Left kidney (tissue), 1 donor: ENCODE measurements at regions not wholly inside any gene's neighbourhood (a gene's known extent, or its start where the extent isn't known, plus 50 kb on each side); places are given as distances from the start of the nearest gene placed in this dataset.
"Not testable (repeated sequence)": the region's sequence is repeated elsewhere in the genome, so short reads cannot be mapped to it uniquely, and the experiment has no call there.

ENCODE experiments used
- DNase-seq: peaks from one replicate; pipeline ENCODE4 v3.0.0-alpha.2; 2013

DNA sequence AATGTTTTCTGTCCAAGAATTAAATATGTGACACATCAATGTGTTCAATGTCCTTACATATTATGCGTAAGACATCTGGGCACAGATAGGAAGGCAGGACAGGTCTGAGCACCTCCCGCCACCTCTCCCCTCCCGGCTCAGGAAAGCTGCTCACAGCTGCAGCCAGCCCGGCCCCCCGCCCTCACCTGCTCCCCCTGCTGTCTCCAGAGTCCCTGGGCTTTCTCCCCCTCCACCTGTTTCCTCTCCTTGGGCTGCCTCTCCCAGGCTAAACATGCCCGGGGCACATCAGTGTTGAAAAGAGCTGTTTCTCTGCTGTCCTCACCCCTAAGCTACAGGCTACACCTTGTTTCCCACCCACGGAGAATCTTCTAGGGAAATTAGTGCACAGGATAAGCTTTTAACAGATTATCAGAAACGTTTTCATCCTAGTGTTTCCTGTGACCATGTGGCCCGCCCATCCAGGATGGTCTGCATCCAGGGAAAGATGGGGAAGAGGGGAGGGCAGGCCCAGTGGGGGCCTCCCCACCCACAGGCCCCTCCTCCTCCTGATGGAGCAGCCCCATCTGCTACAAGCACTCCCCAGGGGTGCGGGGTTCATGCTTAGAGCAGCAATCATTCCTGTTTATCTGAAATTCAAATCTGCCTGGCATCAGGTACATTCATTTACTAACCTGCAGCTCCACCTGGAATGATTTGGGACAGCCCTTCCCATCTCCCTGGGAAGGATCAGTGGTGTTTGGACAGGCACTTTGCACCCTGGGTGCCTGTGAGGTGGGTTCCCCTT, 273.8 kb upstream of the SFSWAP start:
- DNase-seq = no peak

- no peak for DNase-seq
Observed at GRCh38 chr12:131437706-131438492, 273.0 kb upstream of the SFSWAP start.

DNA sequence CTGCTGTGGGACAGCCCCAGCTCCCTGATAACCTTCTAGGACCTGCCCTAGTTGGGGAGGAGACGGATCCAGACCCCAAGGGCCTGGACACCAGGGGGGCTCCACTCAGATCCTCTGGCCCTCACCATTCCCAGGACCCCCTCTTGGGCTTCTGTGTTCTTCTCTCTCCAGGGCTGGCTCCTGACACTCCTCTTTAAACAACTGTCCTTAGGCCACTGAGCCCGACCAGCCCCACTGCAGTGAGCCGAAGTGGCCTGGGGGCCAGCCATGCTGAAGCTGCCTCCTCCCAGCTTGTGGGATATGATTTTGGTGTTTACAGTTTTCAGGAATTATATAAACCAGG, 272.4 kb upstream of the SFSWAP start:
- DNase-seq = not testable (repeated sequence)

- DNase-seq = no peak
Observed at GRCh38 chr12:131438881-131439280, 272.0 kb upstream of the SFSWAP start.

DNA sequence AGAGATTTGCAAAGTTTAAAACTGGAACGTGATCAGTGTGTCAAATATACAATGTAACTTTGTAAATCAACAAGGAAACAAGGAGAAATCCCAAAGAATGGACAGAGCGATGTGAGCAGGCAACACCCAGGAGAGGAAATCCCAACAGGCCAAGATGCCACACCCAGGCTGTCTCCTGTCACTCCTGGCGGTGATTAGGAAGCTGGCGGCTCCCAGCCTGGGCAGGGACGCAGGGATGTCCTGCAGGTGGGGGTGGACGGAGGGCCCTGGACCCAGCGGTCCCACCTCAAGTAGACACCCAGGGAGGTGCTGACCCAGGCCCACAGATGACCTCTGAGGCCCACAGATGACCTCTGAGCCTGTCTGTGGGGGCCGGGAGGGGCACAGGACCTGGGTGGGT, 271.1 kb upstream of the SFSWAP start:
- not testable (repeated sequence) for DNase-seq

DNA sequence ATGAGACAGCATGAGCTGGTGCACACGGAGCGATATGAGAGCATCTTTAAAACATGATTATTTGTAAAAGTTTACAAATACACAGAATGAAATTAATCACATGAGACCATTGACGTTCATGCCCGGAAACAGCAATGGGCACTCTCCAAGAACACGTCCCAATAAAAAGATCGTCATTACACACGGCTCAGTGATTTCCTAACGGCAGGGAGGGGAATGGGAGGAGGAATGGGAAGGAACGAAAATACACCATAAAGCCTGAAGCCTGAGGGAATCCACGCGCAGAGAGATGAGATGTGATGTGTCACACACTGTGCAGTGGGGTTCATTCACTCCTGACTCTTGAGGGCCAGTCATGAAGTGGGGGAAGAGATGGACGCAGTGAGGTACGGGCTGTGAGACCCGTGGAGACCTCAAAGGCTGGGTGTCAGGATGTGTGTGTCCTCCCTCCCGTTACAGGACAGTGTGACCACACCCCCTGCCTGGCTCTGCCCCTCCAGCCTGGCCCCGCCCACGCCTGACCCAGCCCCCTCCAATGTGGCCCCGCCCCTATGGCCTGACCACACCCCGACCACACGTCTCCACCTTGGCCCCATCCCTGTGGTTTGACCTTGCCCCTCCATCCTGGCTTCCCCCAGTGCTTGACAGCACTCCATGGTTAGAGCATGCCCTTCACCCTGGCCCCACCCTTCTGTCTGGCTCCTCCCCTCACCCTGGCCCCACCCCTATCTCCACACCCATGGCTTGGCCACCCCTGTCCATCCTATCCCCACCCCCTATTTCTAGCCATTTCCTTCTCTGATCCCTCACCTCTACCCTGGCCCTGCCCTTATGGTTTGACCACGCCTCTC, 270.5 kb upstream of the SFSWAP start:
- DNase-seq = not testable (repeated sequence)

- DNase-seq = no peak
Observed at GRCh38 chr12:131441060-131441396, 269.9 kb upstream of the SFSWAP start.

DNA sequence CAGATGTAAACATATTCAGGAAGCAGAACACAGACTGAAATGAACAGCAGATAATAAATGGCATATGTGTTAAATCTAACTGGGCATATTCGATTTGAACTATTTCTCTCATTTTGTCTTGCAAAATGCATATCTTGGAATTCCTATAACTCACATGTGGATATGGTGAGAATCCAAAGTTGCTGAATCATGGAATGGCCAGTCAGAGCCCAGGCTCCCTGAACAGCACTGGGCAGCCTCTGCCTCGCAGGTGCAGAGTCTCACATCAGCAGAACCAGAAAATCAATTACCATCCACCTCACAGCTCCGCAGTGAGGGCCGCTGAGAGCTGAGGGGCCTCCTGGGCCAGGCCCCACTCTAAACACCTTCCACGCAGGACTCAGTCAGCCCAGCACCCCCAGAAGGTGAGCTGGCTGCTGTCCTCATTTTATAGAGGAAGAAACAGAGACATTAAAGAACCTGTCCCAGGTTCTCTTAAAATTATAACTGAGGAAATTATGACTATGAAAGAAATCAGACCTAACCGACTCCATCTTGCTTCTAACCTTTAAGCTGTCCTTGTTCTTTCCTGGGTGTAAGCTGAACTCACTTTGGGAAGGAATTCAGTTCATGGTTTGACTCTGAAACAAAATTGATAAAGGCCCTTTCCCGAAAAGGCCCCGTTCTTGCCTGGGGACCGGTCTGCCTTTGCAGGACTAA, 269.1 kb upstream of the SFSWAP start:
- no peak for DNase-seq

DNA sequence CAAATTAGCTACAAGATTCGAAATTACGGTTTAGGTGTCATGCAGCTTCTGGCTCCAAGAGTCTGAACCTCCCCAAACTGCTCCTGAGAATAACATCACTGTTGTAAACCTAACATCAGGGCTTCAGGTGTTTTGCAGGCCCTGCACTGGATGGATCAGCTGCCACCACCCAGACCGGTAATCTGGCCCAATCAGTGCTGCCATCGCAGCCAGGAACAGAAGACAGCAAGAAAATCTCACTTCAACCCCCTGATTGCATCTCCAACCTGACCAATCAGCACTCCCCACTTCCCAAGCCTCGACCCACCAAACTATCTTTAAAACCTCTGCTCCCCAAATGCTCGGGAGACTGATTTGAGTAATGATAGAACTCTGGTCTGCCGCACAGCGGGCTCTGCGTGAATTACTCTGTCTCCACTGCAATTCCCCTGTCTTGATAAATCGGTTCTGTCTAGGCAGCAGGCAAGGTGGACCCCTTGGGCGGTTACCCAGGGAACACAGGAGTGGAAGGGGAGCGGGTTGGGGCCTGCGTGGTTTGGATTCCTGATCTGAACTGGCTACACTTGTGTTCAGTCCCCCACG, 268.5 kb upstream of the SFSWAP start:
- DNase-seq = no peak

DNA sequence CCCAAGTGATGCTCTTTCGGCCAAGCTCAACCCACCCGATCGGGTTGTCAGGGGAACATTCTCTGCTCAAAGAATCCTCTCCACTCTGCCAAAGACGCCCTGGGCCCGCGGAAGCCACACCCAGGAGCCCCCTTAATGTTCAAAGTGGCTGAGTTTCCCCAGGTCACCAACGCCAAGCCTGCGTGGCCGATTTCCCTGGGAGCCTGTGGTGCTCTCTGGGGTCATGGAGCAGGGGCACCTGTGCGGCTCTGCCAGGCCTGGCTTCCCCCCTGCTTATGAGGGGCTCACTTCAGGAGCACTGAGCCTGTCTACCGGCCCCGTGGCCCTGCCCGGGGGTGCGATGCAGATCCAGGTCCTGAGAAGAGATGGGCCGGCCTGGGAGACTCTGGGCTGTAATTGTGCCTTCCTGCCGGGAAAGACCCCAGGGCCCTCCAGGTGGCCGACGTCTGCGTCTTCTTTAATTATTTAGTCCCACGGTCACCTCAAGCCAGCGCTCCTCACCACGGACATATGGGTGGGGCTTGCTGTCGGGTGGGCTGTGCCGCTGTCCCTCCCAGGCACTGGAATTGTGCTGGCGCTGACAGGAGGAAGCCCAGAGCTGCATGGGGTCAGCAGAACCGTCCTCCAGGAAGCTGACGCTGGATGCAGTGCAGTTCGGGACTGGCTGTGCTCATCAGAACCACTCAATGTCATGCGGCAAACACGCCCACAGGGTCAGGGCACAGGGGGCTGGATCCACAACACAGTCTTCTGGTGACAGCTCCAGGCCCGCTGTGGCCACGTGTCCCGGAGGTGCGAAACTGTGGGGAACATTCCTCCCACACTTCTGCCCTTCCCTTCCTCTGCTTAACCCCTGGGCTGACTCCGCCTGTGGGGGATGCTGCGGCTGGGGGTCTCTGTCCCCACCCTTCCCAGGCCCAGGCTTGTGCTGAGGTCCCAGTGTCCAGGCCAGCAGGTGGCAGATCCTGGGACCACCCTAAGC, 267.6 kb upstream of the SFSWAP start:
- DNase-seq = no peak

GRCh38 chr12:131444220-131445164, 266.4 kb upstream of the SFSWAP start:
- no peak for DNase-seq

DNA sequence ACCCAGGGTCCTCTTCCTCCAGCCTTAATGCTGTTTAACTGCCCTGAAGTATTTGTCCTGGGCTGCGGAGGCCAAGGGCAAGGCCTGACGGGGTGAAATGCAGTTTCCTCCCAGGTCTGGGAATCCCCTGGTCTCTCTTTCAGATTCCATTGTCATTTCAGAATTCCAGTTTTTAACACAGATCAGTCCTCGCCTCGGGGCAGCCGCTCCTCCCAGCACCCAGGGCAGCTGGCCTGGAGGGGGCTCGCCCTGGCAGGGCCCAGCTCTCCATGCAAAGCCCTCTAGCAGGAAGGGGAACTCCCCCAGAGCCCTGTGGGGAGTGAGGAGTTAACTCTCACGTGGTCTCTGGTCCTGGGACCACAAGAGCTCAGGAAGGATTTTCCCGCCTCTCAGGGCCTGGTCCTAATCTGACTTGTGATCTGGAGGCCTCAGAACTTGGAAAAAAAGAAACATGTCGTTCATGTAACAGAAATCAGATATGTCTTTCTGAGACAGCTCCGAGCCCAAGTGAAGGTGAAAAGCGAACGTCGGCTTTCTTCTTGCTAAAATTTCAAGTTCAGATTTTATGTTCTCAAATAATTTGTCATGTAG, 265.6 kb upstream of the SFSWAP start:
- DNase-seq = no peak

- no peak for DNase-seq
Observed at GRCh38 chr12:131445795-131446194, 265.1 kb upstream of the SFSWAP start.

- not testable (repeated sequence) for DNase-seq
Observed at GRCh38 chr12:131447636-131448035, 263.3 kb upstream of the SFSWAP start.

DNA sequence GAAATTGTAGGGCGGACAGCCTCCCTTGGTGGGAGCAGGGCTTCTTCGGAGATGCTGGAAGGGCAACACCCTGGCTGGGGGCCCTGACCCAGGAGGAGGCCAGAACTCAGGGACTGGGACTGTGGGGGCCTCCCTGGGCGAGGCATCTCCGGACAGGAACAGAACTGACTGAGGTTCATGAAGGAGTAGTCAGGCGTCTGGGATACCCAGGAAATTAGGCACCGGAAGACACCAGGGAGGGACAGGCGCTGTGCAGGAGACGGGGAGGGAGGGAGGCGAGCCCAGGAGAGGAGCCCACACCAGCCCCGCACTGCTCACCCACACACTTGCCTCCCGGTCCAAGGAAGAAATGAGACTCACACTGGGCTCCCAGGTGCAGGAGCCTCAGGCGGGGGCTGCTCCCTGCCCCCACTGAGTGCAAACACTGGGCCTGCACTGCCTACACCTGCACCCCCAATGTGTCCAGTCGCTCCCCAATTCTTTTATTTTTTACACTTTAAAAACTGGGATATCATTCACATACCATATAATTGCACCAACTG, 262.6 kb upstream of the SFSWAP start:
- DNase-seq = no peak

DNA sequence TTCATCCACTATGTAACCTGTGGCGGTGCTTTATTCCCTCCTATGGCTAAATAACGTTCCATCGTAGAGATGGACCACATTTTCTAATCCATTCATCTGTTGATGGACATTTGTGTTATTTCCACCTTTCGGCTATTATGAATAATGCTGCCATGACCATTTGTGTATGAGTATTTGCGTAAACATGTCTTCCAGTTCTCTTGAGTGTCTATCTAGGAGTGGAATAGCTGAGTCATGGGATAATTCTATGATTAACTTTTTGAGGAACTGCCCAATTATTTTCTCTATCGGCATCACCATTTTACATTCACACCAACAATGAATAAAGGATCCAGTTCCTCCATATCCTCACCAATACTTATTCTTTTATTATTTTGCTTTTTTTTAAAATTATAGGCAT, 261.9 kb upstream of the SFSWAP start:
- DNase-seq = no peak

DNA sequence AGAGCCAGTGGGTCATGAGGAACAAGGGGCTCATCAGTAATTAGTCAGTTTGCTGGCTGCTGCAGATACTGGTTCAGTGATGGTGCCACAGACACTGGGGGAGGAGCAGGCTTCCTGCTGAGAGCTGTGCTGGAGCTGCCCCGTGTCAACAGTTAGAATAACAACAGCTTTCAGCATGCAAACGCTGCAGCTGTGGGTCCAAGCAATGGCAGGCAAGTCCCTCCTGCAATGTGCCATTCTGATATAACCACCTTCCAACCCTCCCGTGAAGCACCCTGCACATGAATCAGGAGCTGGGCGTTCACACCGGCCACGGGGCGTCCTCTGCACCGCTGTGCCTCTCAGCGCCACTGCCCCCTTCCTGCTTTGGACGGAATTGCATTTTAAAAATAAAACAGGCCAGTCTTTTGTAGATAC, 258.4 kb upstream of the SFSWAP start:
- DNase-seq = no peak

DNA sequence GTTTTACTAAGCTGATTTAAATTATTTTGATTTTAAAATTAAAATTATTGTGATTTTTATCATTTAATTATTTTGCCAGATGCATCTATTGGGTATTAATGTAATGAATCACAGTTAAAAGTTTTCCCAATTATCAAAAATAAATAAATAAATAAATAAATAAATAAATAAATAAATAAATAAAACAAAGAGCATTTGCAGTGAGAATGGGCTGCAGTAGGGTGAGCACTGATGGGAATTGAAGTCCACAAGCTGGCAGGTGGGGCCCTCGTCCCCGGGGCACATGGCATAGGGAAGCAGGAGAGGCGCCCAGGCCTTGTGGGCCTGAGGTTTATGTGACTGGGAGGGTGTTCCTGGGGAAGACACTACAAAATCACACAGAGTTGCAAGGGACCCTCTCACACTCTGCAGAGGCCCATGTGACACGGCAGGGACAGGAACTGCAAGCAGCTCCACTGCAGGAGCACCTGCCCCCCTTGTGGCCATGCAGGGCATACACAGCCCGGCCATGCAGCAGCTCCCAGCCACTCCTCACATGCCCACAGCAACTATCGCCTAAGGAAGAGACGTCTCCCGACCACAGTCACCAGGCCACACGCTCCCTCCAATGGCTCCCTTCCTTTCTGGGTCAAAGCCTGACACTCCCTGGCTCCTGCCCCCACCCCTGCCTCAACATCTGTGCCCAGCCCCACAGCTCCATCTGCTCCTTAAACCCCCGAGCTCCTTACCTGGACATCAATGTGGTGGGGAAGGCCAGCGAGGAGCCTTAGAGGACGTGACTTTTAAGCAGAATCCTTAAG, 256.3 kb upstream of the SFSWAP start:
- peak; percentile 59 for DNase-seq
